ENCODE measurements at regions not wholly inside any gene's neighbourhood (a gene's known extent, or its start where the extent isn't known, plus 50 kb on each side); places are given as distances from the start of the nearest gene placed in this dataset.

GRCh38 chr14:40345334-40345733 lies 913.1 kb upstream of the FBXO33 start:
- H3K27ac ChIP-seq (ENCODE audit: low read depth) = no peak overlapping the region
- no peak overlapping the region for H3K4me3 Mint-ChIP-seq
- no peaks in the 10 kb centered on the region for H4K20me1 ChIP-seq (replicated peaks; ENCODE audit: insufficient read depth)
- no peak overlapping the region for H3K4me2 ChIP-seq
- H3K27me3 ChIP-seq (ENCODE audit: insufficient read depth) = no peaks in the 10 kb centered on the region
- H3K27ac Mint-ChIP-seq = no peak overlapping the region
- peaks cover 49% of the 10 kb centered on the region for H3K79me2 ChIP-seq (replicated peaks; ENCODE audit: insufficient read depth)
- H3K4me1 Mint-ChIP-seq = peaks cover 14% of the 10 kb centered on the region
- no peaks in the 10 kb centered on the region for H3K36me3 ChIP-seq (ENCODE audit: insufficient read depth)
- no peaks in the 10 kb centered on the region for H3F3A ChIP-seq (replicated peaks; ENCODE audit: low read depth)
- H3K9me2 ChIP-seq (ENCODE audit: insufficient read depth) = 0 out of 2 replicates have a peak, but pooled peaks cover 7% of the 10 kb centered on the region
- H3K27me3 Mint-ChIP-seq (ENCODE audit: insufficient read depth, low read depth, poor library complexity) = no peaks in the 10 kb centered on the region
- H2AFZ ChIP-seq = no peak overlapping the region
- peaks cover 4% of the 10 kb centered on the region; the same call in 2 of the 3 replicates for H3K36me3 Mint-ChIP-seq (ENCODE audit: low read depth)
- peaks cover 30% of the 10 kb centered on the region for H3K4me1 ChIP-seq (ENCODE audit: insufficient read depth)
- no peak for TF ChIP-seq ETS1 (IDR thresholded peaks at IDR 0.05)
- no peak for TF ChIP-seq ZNF462 (CRISPR knock-in tag; IDR thresholded peaks at IDR 0.05)
- TF ChIP-seq EZH2phosphoT487 (IDR thresholded peaks at IDR 0.05; ENCODE audit: unreplicated experiment) = no peak
- TF ChIP-seq CREB1 (CRISPR knock-in tag; IDR thresholded peaks at IDR 0.05; ENCODE audit: low read depth) = no peak
- no peak for TF ChIP-seq ZNF114 (CRISPR knock-in tag; IDR thresholded peaks at IDR 0.05)
- no peak for TF ChIP-seq ZNF331 (CRISPR knock-in tag; IDR thresholded peaks at IDR 0.05; ENCODE audit: low read depth)
- no peak for DNase-seq (ENCODE audit: low spot score)
- H3K9me3 Mint-ChIP-seq = peaks cover 4% of the 10 kb centered on the region; the same call in 2 of the 3 replicates
- H3K4me3 ChIP-seq = no peak overlapping the region
- no peak for ATAC-seq

Data from GM23338 (cell line).